Neural progenitor cell (in vitro differentiated cells): ENCODE measurements at regions not wholly inside any gene's neighbourhood (a gene's known extent, or its start where the extent isn't known, plus 50 kb on each side); places are given as distances from the start of the nearest gene placed in this dataset.

ENCODE experiments used
- DNase-seq: peaks from one replicate; pipeline ENCODE4 v3.0.0-alpha.2; 2016; ENCODE audit warnings: low spot score
- H2AFZ ChIP-seq: fragments of 200-600 bp; sonication (generic); replicated peaks from 2 replicates; pipeline ENCODE4 v1.6.1; 2016; ENCODE audit warnings: antibody characterized with exemption
- H3F3A ChIP-seq: fragments of 200-600 bp; sonication (generic); 2 replicates; pipeline ENCODE4 v1.6.1; 2016; ENCODE audit warnings: antibody characterized with exemption, low read depth
- H3K27ac ChIP-seq: fragments of 200-600 bp; sonication (generic); 2 replicates; pipeline ENCODE4 v1.5.1; 2016; ENCODE audit warnings: mild to moderate bottlenecking
- H3K27me3 ChIP-seq: fragments of 200-600 bp; sonication (generic); 2 replicates; pipeline ENCODE4 v1.6.1; 2016; ENCODE audit warnings: mild to moderate bottlenecking, moderate library complexity
- H3K36me3 ChIP-seq: fragments of 200-600 bp; sonication (generic); 2 replicates; pipeline ENCODE4 v1.5.1; 2016
- H3K4me1 ChIP-seq: fragments of 200-600 bp; sonication (generic); 2 replicates; pipeline ENCODE4 v1.6.1; 2016; ENCODE audit warnings: mixed run types
- H3K4me2 ChIP-seq: fragments of 200-600 bp; sonication (generic); 2 replicates; pipeline ENCODE4 v1.6.1; 2016
- H3K4me3 ChIP-seq: fragments of 200-600 bp; sonication (generic); 2 replicates; pipeline ENCODE4 v1.5.1; 2016
- H3K79me2 ChIP-seq: fragments of 200-600 bp; sonication (generic); 2 replicates; pipeline ENCODE4 v1.6.1; 2016; ENCODE audit warnings: low read depth
- H3K9ac ChIP-seq: fragments of 200-600 bp; sonication (generic); 2 replicates; pipeline ENCODE4 v1.6.1; 2016
- H3K9me3 ChIP-seq: fragments of 200-600 bp; sonication (generic); 2 replicates; pipeline ENCODE4 v1.5.1; 2016; ENCODE audit warnings: low read depth
- H4K20me1 ChIP-seq: fragments of 200-600 bp; sonication (generic); 2 replicates; pipeline ENCODE4 v1.6.1; 2016; ENCODE audit warnings: low read depth
- H3K27ac Mint-ChIP-seq: 3 replicates; pipeline ENCODE4 v1.8.0; 2021; ENCODE audit warnings: mixed read lengths
- H3K27me3 Mint-ChIP-seq: 2 replicates; pipeline ENCODE4 v1.8.0; 2022; ENCODE audit warnings: low read depth, mild to moderate bottlenecking, inconsistent platforms, moderate library complexity, mixed read lengths; ENCODE audit not compliant: insufficient read depth
- H3K36me3 Mint-ChIP-seq: 3 replicates; pipeline ENCODE4 v1.8.0; 2021; ENCODE audit warnings: mixed read lengths
- H3K4me1 Mint-ChIP-seq: 3 replicates; pipeline ENCODE4 v1.8.0; 2021; ENCODE audit warnings: mixed read lengths
- H3K4me3 Mint-ChIP-seq: 3 replicates; pipeline ENCODE4 v1.8.0; 2021; ENCODE audit warnings: mild to moderate bottlenecking, moderate library complexity, mixed read lengths
- H3K9me3 Mint-ChIP-seq: 3 replicates; pipeline ENCODE4 v1.8.0; 2020; ENCODE audit warnings: mixed read lengths
- CTCF ChIP-seq: fragments of 200-600 bp; sonication (generic); IDR thresholded peaks from 2 replicates; pipeline ENCODE4 v1.5.1; 2017; ENCODE audit warnings: antibody characterized with exemption, mild to moderate bottlenecking
- EZH2 ChIP-seq: fragments of 200-600 bp; sonication (generic); IDR thresholded peaks from 2 replicates; pipeline ENCODE4 v1.6.1; 2017; ENCODE audit warnings: antibody characterized with exemption, mild to moderate bottlenecking, moderate library complexity
- EZH2phosphoT487 ChIP-seq: fragments of 200-600 bp; sonication (generic); IDR thresholded peaks from 2 replicates; pipeline ENCODE4 v1.6.1; 2017; ENCODE audit warnings: antibody characterized with exemption

- no peak for TF ChIP-seq EZH2phosphoT487
- no peak for TF ChIP-seq EZH2
- no peak for TF ChIP-seq CTCF
- H3K4me3 Mint-ChIP-seq = no peak overlapping the region
- H3K36me3 Mint-ChIP-seq = no peaks in the 10 kb centered on the region
- Histone ChIP-seq H3K27ac (no peak overlapping the region), H3K4me1 (no peaks in the 10 kb centered on the region), H4K20me1 (no peaks in the 10 kb centered on the region), H3K9ac (no peak overlapping the region), H3K9me3 (no peaks in the 10 kb centered on the region), H2AFZ (no peak overlapping the region), H3K79me2 (no peaks in the 10 kb centered on the region), H3K4me2 (no peak overlapping the region), H3K4me3 (no peak overlapping the region), H3K36me3 (no peaks in the 10 kb centered on the region), H3K27me3 (no peaks in the 10 kb centered on the region), H3F3A (no peaks in the 10 kb centered on the region)
- H3K4me1 Mint-ChIP-seq = no peaks in the 10 kb centered on the region
- peaks cover 5% of the 10 kb centered on the region for H3K27me3 Mint-ChIP-seq
- DNase-seq = no peak
- H3K27ac Mint-ChIP-seq = no peak overlapping the region
- H3K9me3 Mint-ChIP-seq = peaks cover 2% of the 10 kb centered on the region
These were observed 294.3 kb downstream of the SRBD1 start for GRCh38 chr2:45316576-45317338.

GRCh38 chr2:45315861-45316260, 295.2 kb downstream of the SRBD1 start:
- Histone ChIP-seq H3K9me3 (no peaks in the 10 kb centered on the region), H3K4me3 (no peak overlapping the region), H3K4me2 (no peak overlapping the region), H2AFZ (no peak overlapping the region), H3K79me2 (no peaks in the 10 kb centered on the region), H4K20me1 (no peaks in the 10 kb centered on the region), H3K36me3 (no peaks in the 10 kb centered on the region), H3K27me3 (no peaks in the 10 kb centered on the region), H3F3A (no peaks in the 10 kb centered on the region), H3K9ac (no peak overlapping the region), H3K27ac (no peak overlapping the region), H3K4me1 (no peaks in the 10 kb centered on the region)
- Mint-ChIP-seq H3K9me3 (peaks cover 5% of the 10 kb centered on the region), H3K4me3 (no peak overlapping the region), H3K4me1 (no peaks in the 10 kb centered on the region), H3K27ac (no peak overlapping the region), H3K27me3 (peaks cover 11% of the 10 kb centered on the region), H3K36me3 (no peaks in the 10 kb centered on the region)
- DNase-seq = no peak
- TF ChIP-seq EZH2 (no peak), EZH2phosphoT487 (no peak), CTCF (no peak)

DNA sequence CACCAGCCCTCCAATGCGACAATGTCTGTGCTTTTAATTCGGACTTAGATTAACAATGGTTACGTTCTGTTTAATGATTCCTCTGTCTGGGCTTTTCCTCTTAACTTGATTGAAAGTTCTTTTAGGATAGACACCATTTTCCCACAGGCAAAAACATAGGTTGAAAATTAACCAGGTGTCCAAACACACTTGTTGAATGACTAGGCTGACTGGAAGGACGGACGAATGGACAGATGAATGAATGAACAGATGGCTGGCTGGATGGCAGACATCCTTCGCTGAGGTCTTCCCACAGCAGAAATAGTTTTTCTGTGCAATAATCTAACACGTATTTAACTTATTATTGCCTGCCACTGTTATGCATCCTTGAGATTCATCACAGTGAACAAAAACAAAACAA, 298.8 kb downstream of the SRBD1 start:
- Histone ChIP-seq H3K4me2 (no peak overlapping the region), H4K20me1 (no peaks in the 10 kb centered on the region), H3K4me1 (peaks cover 1% of the 10 kb centered on the region), H2AFZ (no peak overlapping the region), H3K27me3 (no peaks in the 10 kb centered on the region), H3K36me3 (no peaks in the 10 kb centered on the region), H3K4me3 (no peak overlapping the region), H3K9me3 (no peaks in the 10 kb centered on the region), H3K79me2 (no peaks in the 10 kb centered on the region), H3K27ac (no peak overlapping the region), H3K9ac (no peak overlapping the region), H3F3A (no peaks in the 10 kb centered on the region)
- peaks cover 11% of the 10 kb centered on the region for H3K27me3 Mint-ChIP-seq
- no peaks in the 10 kb centered on the region for H3K36me3 Mint-ChIP-seq
- no peak for TF ChIP-seq EZH2
- no peak for TF ChIP-seq EZH2phosphoT487
- TF ChIP-seq CTCF = no peak
- peaks cover 4% of the 10 kb centered on the region for H3K4me1 Mint-ChIP-seq
- DNase-seq = no peak
- H3K27ac Mint-ChIP-seq = no peak overlapping the region
- H3K4me3 Mint-ChIP-seq = no peak overlapping the region
- peaks cover 8% of the 10 kb centered on the region for H3K9me3 Mint-ChIP-seq
